Neural progenitor cell (in vitro differentiated cells): ENCODE measurements at regions not wholly inside any gene's neighbourhood (a gene's known extent, or its start where the extent isn't known, plus 50 kb on each side); places are given as distances from the start of the nearest gene placed in this dataset.
A peak's percentile ranks its signal among the peaks of the same experiment; 100 is the strongest.
"Not testable (repeated sequence)": the region's sequence is repeated elsewhere in the genome, so short reads cannot be mapped to it uniquely, and the experiment has no call there.

Source experiments
- DNase-seq: peaks from one replicate; pipeline ENCODE4 v3.0.0-alpha.2; 2016; ENCODE audit warnings: low spot score
- H2AFZ ChIP-seq: fragments of 200-600 bp; sonication (generic); replicated peaks from 2 replicates; pipeline ENCODE4 v1.6.1; 2016; ENCODE audit warnings: antibody characterized with exemption
- H3F3A ChIP-seq: fragments of 200-600 bp; sonication (generic); 2 replicates; pipeline ENCODE4 v1.6.1; 2016; ENCODE audit warnings: antibody characterized with exemption, low read depth
- H3K27ac ChIP-seq: fragments of 200-600 bp; sonication (generic); 2 replicates; pipeline ENCODE4 v1.5.1; 2016; ENCODE audit warnings: mild to moderate bottlenecking
- H3K27me3 ChIP-seq: fragments of 200-600 bp; sonication (generic); 2 replicates; pipeline ENCODE4 v1.6.1; 2016; ENCODE audit warnings: mild to moderate bottlenecking, moderate library complexity
- H3K36me3 ChIP-seq: fragments of 200-600 bp; sonication (generic); 2 replicates; pipeline ENCODE4 v1.5.1; 2016
- H3K4me1 ChIP-seq: fragments of 200-600 bp; sonication (generic); 2 replicates; pipeline ENCODE4 v1.6.1; 2016; ENCODE audit warnings: mixed run types
- H3K4me2 ChIP-seq: fragments of 200-600 bp; sonication (generic); 2 replicates; pipeline ENCODE4 v1.6.1; 2016
- H3K4me3 ChIP-seq: fragments of 200-600 bp; sonication (generic); 2 replicates; pipeline ENCODE4 v1.5.1; 2016
- H3K79me2 ChIP-seq: fragments of 200-600 bp; sonication (generic); 2 replicates; pipeline ENCODE4 v1.6.1; 2016; ENCODE audit warnings: low read depth
- H3K9ac ChIP-seq: fragments of 200-600 bp; sonication (generic); 2 replicates; pipeline ENCODE4 v1.6.1; 2016
- H3K9me3 ChIP-seq: fragments of 200-600 bp; sonication (generic); 2 replicates; pipeline ENCODE4 v1.5.1; 2016; ENCODE audit warnings: low read depth
- H4K20me1 ChIP-seq: fragments of 200-600 bp; sonication (generic); 2 replicates; pipeline ENCODE4 v1.6.1; 2016; ENCODE audit warnings: low read depth
- H3K27ac Mint-ChIP-seq: 3 replicates; pipeline ENCODE4 v1.8.0; 2021; ENCODE audit warnings: mixed read lengths
- H3K27me3 Mint-ChIP-seq: 2 replicates; pipeline ENCODE4 v1.8.0; 2022; ENCODE audit warnings: low read depth, mild to moderate bottlenecking, inconsistent platforms, moderate library complexity, mixed read lengths; ENCODE audit not compliant: insufficient read depth
- H3K36me3 Mint-ChIP-seq: 3 replicates; pipeline ENCODE4 v1.8.0; 2021; ENCODE audit warnings: mixed read lengths
- H3K4me1 Mint-ChIP-seq: 3 replicates; pipeline ENCODE4 v1.8.0; 2021; ENCODE audit warnings: mixed read lengths
- H3K4me3 Mint-ChIP-seq: 3 replicates; pipeline ENCODE4 v1.8.0; 2021; ENCODE audit warnings: mild to moderate bottlenecking, moderate library complexity, mixed read lengths
- H3K9me3 Mint-ChIP-seq: 3 replicates; pipeline ENCODE4 v1.8.0; 2020; ENCODE audit warnings: mixed read lengths
- CTCF ChIP-seq: fragments of 200-600 bp; sonication (generic); IDR thresholded peaks from 2 replicates; pipeline ENCODE4 v1.5.1; 2017; ENCODE audit warnings: antibody characterized with exemption, mild to moderate bottlenecking
- EZH2 ChIP-seq: fragments of 200-600 bp; sonication (generic); IDR thresholded peaks from 2 replicates; pipeline ENCODE4 v1.6.1; 2017; ENCODE audit warnings: antibody characterized with exemption, mild to moderate bottlenecking, moderate library complexity
- EZH2phosphoT487 ChIP-seq: fragments of 200-600 bp; sonication (generic); IDR thresholded peaks from 2 replicates; pipeline ENCODE4 v1.6.1; 2017; ENCODE audit warnings: antibody characterized with exemption

GRCh38 chr16:13845232-13845631 is 74.7 kb upstream of the ERCC4 start:
- no peak overlapping the region for H3K4me2 ChIP-seq
- H3K4me1 Mint-ChIP-seq: peaks cover 3% of the 10 kb centered on the region
- H3K79me2 ChIP-seq: no peaks in the 10 kb centered on the region
- no peak overlapping the region for H3K27ac ChIP-seq
- no peaks in the 10 kb centered on the region for H3K9me3 ChIP-seq
- H3K36me3 ChIP-seq: no peaks in the 10 kb centered on the region
- no peaks in the 10 kb centered on the region for H3K9me3 Mint-ChIP-seq
- H3K27me3 ChIP-seq: no peaks in the 10 kb centered on the region
- no peak for DNase-seq
- H3K36me3 Mint-ChIP-seq: no peaks in the 10 kb centered on the region
- no peak overlapping the region for H3K4me3 Mint-ChIP-seq
- no peak overlapping the region for H3K4me3 ChIP-seq
- H3K27me3 Mint-ChIP-seq: no peaks in the 10 kb centered on the region
- H4K20me1 ChIP-seq: no peaks in the 10 kb centered on the region
- no peak overlapping the region for H2AFZ ChIP-seq
- H3K4me1 ChIP-seq: no peaks in the 10 kb centered on the region
- no peak overlapping the region for H3K27ac Mint-ChIP-seq
- H3K9ac ChIP-seq: no peak overlapping the region
- TF ChIP-seq EZH2: no peak
- TF ChIP-seq EZH2phosphoT487: no peak
- TF ChIP-seq CTCF: no peak
- no peaks in the 10 kb centered on the region for H3F3A ChIP-seq

GRCh38 chr16:13848795-13849194 is 71.2 kb upstream of the ERCC4 start:
- Histone ChIP-seq H2AFZ (no peak overlapping the region), H3K4me2 (no peak overlapping the region), H3K4me3 (no peak overlapping the region), H3K9me3 (no peaks in the 10 kb centered on the region), H3K27me3 (no peaks in the 10 kb centered on the region), H3K27ac (no peak overlapping the region), H4K20me1 (no peaks in the 10 kb centered on the region), H3K9ac (no peak overlapping the region), H3F3A (no peaks in the 10 kb centered on the region), H3K36me3 (no peaks in the 10 kb centered on the region), H3K4me1 (no peaks in the 10 kb centered on the region), H3K79me2 (no peaks in the 10 kb centered on the region)
- no peak for DNase-seq
- no peaks in the 10 kb centered on the region for H3K27me3 Mint-ChIP-seq
- no peak overlapping the region for H3K27ac Mint-ChIP-seq
- H3K36me3 Mint-ChIP-seq: no peaks in the 10 kb centered on the region
- H3K4me1 Mint-ChIP-seq: no peaks in the 10 kb centered on the region
- TF ChIP-seq CTCF: peak; percentile 20
- TF ChIP-seq EZH2phosphoT487: no peak
- peaks cover 6% of the 10 kb centered on the region for H3K9me3 Mint-ChIP-seq
- H3K4me3 Mint-ChIP-seq: no peak overlapping the region

- not testable (repeated sequence) for H2AFZ ChIP-seq, H3K36me3 Mint-ChIP-seq, H3K4me3 Mint-ChIP-seq, H3K4me2 ChIP-seq, H3K27me3 ChIP-seq, H3K36me3 ChIP-seq, H3F3A ChIP-seq, H3K27ac ChIP-seq, H3K27ac Mint-ChIP-seq, H3K4me1 ChIP-seq, H3K4me3 ChIP-seq, H3K9me3 Mint-ChIP-seq, DNase-seq, H3K9ac ChIP-seq, H3K4me1 Mint-ChIP-seq, H3K27me3 Mint-ChIP-seq, H4K20me1 ChIP-seq, H3K79me2 ChIP-seq, H3K9me3 ChIP-seq
These were observed 69.8 kb upstream of the ERCC4 start for GRCh38 chr16:13850173-13850572.

- no peaks in the 10 kb centered on the region for H3K4me1 ChIP-seq
- no peaks in the 10 kb centered on the region for H4K20me1 ChIP-seq
- H3K4me1 Mint-ChIP-seq: no peaks in the 10 kb centered on the region
- no peak overlapping the region for H2AFZ ChIP-seq
- H3F3A ChIP-seq: no peaks in the 10 kb centered on the region
- no peaks in the 10 kb centered on the region for H3K9me3 ChIP-seq
- H3K4me2 ChIP-seq: no peak overlapping the region
- H3K4me3 Mint-ChIP-seq: no peak overlapping the region
- DNase-seq: no peak
- H3K9ac ChIP-seq: no peak overlapping the region
- H3K27me3 Mint-ChIP-seq: no peaks in the 10 kb centered on the region
- no peaks in the 10 kb centered on the region for H3K36me3 ChIP-seq
- H3K36me3 Mint-ChIP-seq: no peaks in the 10 kb centered on the region
- H3K27ac Mint-ChIP-seq: no peak overlapping the region
- no peak overlapping the region for H3K27ac ChIP-seq
- no peak for TF ChIP-seq CTCF
- TF ChIP-seq EZH2phosphoT487: no peak
- TF ChIP-seq EZH2: no peak
- H3K4me3 ChIP-seq: no peak overlapping the region
- H3K27me3 ChIP-seq: no peaks in the 10 kb centered on the region
- peaks cover 6% of the 10 kb centered on the region for H3K9me3 Mint-ChIP-seq
- H3K79me2 ChIP-seq: no peaks in the 10 kb centered on the region
These were observed 67.1 kb upstream of the ERCC4 start for GRCh38 chr16:13852827-13853226.
